GM21423 (cell line): ENCODE measurements at regions not wholly inside any gene's neighbourhood (a gene's known extent, or its start where the extent isn't known, plus 50 kb on each side); places are given as distances from the start of the nearest gene placed in this dataset.

ENCODE experiments used
- ATAC-seq: cut with Tn5 transposase; IDR thresholded peaks from one replicate; pipeline ENCODE4 v1.9.1; 2021; ENCODE audit warnings: mild to moderate bottlenecking, moderate library complexity; ENCODE audit not compliant: unreplicated experiment

- no peak for ATAC-seq
These were observed 995.3 kb downstream of the OTOL1 start for GRCh38 chr3:162491952-162492351.

GRCh38 chr3:162492446-162493081 lies 996.0 kb downstream of the OTOL1 start:
- ATAC-seq = no peak

GRCh38 chr3:162498626-162499025 lies 1002.0 kb downstream of the OTOL1 start:
- no peak for ATAC-seq

DNA sequence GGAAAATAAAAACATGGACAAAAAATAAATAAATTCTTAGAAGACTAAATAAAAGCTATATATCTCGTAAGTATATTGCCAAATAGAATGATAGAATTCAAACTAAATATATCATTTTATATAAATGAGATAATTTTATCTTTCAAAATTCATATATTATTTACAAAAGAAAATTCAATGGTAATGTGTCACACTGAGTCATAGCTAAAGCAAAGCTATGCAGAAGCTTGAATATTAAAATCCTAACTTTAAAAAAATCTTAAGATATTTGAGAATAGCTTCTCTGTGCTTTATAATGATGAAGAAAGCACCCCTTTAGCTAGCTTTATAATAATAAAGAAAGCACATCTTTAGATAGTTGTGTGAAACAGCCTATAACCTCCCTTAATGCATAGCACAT lies 1010.8 kb downstream of the OTOL1 start:
- ATAC-seq = no peak

- ATAC-seq = no peak
These were observed 1015.9 kb downstream of the OTOL1 start for GRCh38 chr3:162512488-162512887.

- no peak for ATAC-seq
These were observed 1020.5 kb downstream of the OTOL1 start for GRCh38 chr3:162517110-162517509.

GRCh38 chr3:162521669-162522068 lies 1025.1 kb downstream of the OTOL1 start:
- no peak for ATAC-seq

DNA sequence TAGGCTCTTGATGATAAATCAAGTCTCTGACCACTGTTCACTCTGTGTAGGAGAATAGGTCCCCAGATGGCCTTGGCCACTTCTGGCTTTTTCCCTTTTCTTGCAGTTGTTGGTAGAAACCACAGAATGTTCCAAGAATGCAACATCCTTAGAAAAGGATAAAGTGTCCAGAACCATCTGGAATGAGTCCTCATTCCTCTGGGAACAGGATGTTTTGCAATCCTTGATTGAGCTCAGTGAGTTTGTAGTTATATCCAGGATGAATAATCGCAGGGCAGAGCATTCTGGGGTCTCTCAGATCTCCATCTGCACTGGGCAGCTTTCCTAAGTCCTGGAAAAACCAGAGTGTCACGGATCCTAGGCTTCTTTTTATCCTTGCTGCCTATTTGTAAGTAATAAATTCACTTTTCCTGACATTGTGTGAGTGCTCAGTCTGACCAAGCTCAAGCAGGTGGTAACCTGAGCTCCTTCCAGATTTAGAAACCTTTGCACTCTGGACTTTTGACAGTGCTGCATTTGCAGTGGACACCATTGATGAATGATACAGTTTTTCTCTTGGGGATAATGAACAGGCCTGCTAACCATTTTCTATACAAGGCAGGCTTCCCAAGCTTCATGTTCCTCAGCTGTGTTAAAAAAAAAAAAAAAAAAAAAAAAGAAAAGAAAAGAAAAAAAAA lies 1028.6 kb downstream of the OTOL1 start:
- ATAC-seq = no peak

DNA sequence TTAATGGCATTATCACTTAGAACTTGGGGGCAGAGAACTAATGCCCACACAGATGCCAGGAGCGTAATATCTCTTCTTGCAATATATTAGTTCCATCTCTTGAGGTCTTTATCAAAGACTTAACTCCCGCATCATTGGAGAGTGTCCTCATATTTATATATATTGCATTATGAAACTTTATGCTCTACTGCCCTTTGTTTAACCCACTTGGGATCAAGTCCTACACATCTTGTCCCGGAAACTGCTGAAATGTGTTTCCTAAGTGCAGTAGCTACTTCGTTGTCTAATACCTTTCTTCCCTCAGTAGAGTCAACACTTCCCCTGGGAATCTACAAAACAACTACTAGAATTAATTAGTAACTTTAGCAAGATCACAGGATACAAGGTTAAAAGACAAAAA lies 1029.2 kb downstream of the OTOL1 start:
- ATAC-seq = no peak

DNA sequence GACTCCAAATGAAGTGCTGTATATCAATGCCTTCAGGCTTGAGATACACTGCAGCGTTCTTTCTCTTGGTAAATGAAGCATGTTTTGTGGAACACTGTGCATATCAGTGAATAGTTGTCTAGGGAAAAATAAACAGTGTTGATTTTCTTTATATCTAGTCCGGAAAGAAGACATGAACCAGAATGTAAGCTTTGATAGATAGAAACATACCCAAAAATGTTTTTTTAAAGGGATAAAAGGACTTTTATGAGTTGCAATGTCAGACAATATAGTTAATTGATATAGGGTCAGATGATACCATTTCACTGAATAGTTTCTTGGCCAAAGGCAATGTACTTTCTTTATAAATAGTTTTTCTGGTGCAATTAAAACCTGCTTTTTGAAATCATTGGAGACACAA lies 1037.8 kb downstream of the OTOL1 start:
- no peak for ATAC-seq

GRCh38 chr3:162538491-162538890 lies 1041.9 kb downstream of the OTOL1 start:
- no peak for ATAC-seq

GRCh38 chr3:162538906-162539305 lies 1042.3 kb downstream of the OTOL1 start:
- no peak for ATAC-seq

GRCh38 chr3:162540421-162540820 lies 1043.8 kb downstream of the OTOL1 start:
- ATAC-seq = no peak

DNA sequence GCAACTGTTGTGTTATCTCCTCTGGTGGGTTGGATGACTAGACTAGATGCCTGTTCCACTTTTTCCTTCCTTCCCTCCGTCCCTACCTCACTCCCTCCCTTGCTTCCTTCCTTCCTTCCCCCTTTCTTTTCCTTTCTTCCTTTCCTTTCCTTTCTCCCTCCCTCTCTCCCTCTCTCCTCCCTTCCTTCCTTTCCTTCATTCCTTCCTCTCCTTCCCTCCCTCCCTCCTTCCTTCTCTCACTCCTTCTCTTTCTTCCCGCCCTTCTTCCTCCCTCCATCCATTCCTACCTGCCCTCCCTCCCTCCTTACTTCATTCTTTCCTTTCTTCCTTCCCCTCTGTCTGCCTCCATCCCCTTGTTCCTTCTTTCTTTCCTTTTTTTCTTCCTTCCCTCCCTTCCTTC lies 1045.3 kb downstream of the OTOL1 start:
- no peak for ATAC-seq

DNA sequence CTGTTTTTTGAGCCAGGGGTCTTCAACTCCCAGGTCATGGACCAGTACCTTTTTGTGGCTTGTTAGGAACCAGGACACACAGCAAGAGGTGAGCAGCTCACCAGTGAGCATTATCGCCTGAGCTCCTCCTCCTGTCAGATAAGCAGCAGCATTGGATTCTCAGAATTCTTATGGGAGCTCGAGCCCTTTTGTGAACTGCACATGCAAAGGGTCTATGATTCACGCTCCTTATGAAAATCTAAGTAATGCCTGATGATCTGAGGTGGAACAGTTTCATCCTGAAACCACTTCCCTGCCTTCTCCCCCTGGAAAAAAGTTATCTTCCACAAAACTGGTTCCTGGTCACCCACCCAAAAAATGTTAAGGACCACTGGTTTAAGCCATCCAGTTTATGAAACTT lies 1047.6 kb downstream of the OTOL1 start:
- ATAC-seq = no peak

DNA sequence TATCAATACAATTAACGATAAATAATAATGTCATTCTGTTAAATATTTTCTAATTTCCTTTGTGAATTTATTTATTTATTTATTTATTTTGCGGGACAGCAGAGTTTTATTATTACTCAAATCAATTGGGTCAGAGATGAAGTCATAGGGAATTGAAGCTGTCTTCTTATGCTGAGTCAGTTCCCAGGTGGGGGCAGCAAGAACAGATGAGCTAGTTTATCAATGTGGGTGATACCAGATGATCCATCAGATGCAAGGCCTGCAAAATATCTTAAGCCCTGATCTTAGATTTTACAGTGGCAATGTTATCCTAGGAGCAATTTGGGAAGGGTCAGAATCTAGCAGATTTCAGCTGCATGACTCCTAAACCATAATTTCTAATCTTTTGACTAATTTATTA lies 1050.3 kb downstream of the OTOL1 start:
- ATAC-seq = no peak

DNA sequence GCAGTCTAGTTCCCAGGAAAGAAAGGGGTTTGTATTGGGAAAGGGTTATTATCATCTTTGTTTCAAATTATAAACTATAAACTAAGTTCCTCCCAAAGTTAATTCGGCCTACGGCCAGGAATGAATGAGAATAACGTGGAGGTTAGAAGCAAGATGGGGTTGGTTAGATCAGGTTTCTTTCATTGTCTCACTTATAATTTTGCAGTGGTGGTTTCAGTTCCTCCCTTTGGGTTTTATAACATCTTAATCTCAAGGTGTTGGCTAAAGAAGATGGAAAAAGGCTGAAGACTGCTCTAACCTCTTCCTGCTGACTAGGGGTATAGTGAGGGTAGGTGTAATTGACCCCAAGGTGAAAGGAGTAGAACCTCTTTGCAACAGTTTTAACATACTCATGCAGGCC lies 1050.7 kb downstream of the OTOL1 start:
- no peak for ATAC-seq

DNA sequence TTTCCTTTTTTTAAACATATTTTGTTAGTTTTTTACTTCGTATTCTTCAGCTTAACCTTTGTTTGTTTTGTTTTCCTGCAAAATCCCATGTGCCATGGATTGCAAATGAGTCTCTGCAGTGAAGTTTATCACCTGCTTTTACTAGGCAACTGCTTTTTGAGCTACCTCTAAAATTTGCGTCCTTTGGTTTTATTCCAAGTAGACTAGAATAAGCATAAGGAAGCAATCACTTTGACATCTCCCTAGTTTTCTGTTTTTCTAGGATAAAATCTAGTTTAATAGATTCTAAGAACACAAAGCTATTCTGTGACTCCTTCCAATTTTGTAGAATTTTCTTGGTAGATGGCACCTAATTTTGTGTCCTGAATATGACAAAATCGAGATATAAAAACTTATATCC lies 1059.2 kb downstream of the OTOL1 start:
- no peak for ATAC-seq

DNA sequence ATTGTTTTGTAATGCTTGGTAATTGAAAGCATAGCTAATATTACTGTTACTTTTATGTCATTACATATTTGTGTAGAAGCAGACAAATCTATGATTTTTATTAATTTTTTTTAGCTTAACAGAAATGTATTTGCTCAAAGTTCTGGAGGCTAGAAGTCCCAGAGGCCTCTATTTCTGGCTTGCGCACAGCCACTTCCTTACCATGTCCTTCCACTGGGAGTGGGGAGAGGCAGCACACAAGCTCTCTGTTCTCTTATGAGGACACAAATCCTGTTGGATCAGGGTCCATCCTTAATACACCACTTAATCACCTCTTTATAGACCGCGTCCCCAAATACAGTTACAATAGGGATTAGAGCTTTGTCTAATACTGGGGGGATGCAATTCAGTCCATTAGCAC lies 1061.4 kb downstream of the OTOL1 start:
- no peak for ATAC-seq

- ATAC-seq = no peak
These were observed 1072.1 kb downstream of the OTOL1 start for GRCh38 chr3:162568706-162569105.

- no peak for ATAC-seq
These were observed 1072.7 kb downstream of the OTOL1 start for GRCh38 chr3:162569314-162569713.

DNA sequence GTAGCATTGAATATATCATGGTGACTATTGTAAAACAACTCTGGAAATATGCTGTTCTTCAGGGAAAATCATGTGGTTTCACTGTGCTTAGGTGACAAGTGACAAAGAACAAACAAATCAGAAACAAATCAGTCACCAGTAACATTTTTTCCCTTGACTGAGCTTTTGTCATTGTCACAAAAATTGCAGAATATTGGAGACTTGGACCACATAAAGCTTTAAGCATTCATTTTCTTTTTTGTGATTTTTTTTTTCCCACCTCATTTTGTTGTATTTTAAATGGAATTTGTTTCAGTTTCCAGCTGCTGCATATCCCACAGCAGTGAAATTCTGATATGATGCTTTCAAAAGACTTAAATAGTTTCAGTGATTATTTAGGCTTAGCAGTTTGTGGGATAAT lies 1088.4 kb downstream of the OTOL1 start:
- ATAC-seq = no peak

- ATAC-seq = no peak
These were observed 1090.0 kb downstream of the OTOL1 start for GRCh38 chr3:162586591-162586990.
